ENCODE measurements at regions not wholly inside any gene's neighbourhood (a gene's known extent, or its start where the extent isn't known, plus 50 kb on each side); places are given as distances from the start of the nearest gene placed in this dataset.

DNA sequence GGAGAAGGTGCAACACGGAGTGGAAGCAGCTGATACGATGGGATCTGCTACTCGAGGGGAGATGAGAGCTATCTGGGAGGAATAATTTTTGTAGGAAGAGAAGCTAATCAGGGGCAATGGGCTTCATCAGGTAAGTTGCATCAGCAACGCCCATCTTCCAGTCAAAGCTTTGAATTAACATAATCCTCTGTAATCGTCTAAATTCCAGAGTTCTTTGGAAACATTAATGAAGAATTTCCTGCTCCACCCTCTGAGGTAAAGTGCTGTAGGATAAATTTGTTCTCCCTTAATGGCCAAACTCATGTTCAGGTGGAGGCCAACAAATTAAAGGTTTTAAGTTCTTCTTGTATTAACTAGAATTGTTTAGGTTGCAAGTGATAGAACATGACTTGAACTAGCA lies 94.0 kb upstream of the KAZN start:
- H3K4me1 ChIP-seq (ENCODE audit: control insufficient read depth in 5 of 5, insufficient read depth in 5 of 5, low read length in 5 of 5): peaks cover 0 to 3% (median 0%) of the 10 kb centered on the region in 5 donors
- H3K4me3 ChIP-seq (ENCODE audit: low read depth in 1 of 5, low read length in 5 of 5): no peak overlapping the region
- H3K9ac ChIP-seq (ENCODE audit: low read length in 5 of 5): no peak overlapping the region
- no peaks in the 10 kb centered on the region for H3K27me3 ChIP-seq (ENCODE audit: control insufficient read depth in 5 of 5, insufficient read depth in 4 of 5, low read length in 5 of 5)
- H3K27ac ChIP-seq (ENCODE audit: low read depth, low read length): no peak overlapping the region
- no peaks in the 10 kb centered on the region for H3K36me3 ChIP-seq (ENCODE audit: control insufficient read depth in 5 of 5, insufficient read depth in 5 of 5, low read length in 5 of 5)
- no peaks in the 10 kb centered on the region for H3K9me3 ChIP-seq (ENCODE audit: control insufficient read depth in 5 of 5, low read length in 5 of 5)

- Histone ChIP-seq H3K9ac (ENCODE audit: low read length in 5 of 5) (no peak overlapping the region), H3K27ac (ENCODE audit: low read depth, low read length) (no peak overlapping the region), H3K9me3 (ENCODE audit: control insufficient read depth in 5 of 5, low read length in 5 of 5) (no peaks in the 10 kb centered on the region), H3K4me1 (ENCODE audit: control insufficient read depth in 5 of 5, insufficient read depth in 5 of 5, low read length in 5 of 5) (no peaks in the 10 kb centered on the region), H3K27me3 (ENCODE audit: control insufficient read depth in 5 of 5, insufficient read depth in 4 of 5, low read length in 5 of 5) (no peaks in the 10 kb centered on the region), H3K4me3 (ENCODE audit: low read depth in 1 of 5, low read length in 5 of 5) (no peak overlapping the region), H3K36me3 (ENCODE audit: control insufficient read depth in 5 of 5, insufficient read depth in 5 of 5, low read length in 5 of 5) (no peaks in the 10 kb centered on the region)
These were observed 91.8 kb upstream of the KAZN start for GRCh38 chr1:14506471-14507255.

- H3K9ac ChIP-seq (ENCODE audit: low read length in 5 of 5): no peak overlapping the region
- no peaks in the 10 kb centered on the region for H3K9me3 ChIP-seq (ENCODE audit: control insufficient read depth in 5 of 5, low read length in 5 of 5)
- H3K4me1 ChIP-seq (ENCODE audit: control insufficient read depth in 5 of 5, insufficient read depth in 5 of 5, low read length in 5 of 5): no peaks in the 10 kb centered on the region
- no peak overlapping the region for H3K27ac ChIP-seq (ENCODE audit: low read depth, low read length)
- H3K27me3 ChIP-seq (ENCODE audit: control insufficient read depth in 5 of 5, insufficient read depth in 4 of 5, low read length in 5 of 5): no peaks in the 10 kb centered on the region
- H3K4me3 ChIP-seq (ENCODE audit: low read depth in 1 of 5, low read length in 5 of 5): no peak overlapping the region
- H3K36me3 ChIP-seq (ENCODE audit: control insufficient read depth in 5 of 5, insufficient read depth in 5 of 5, low read length in 5 of 5): no peaks in the 10 kb centered on the region
These were observed 91.2 kb upstream of the KAZN start for GRCh38 chr1:14507262-14507661.

GRCh38 chr1:14508613-14509012 lies 89.9 kb upstream of the KAZN start:
- Histone ChIP-seq H3K36me3 (ENCODE audit: control insufficient read depth in 5 of 5, insufficient read depth in 5 of 5, low read length in 5 of 5) (no peaks in the 10 kb centered on the region), H3K27ac (ENCODE audit: low read depth, low read length) (no peak overlapping the region), H3K27me3 (ENCODE audit: control insufficient read depth in 5 of 5, insufficient read depth in 4 of 5, low read length in 5 of 5) (no peaks in the 10 kb centered on the region), H3K4me3 (ENCODE audit: low read depth in 1 of 5, low read length in 5 of 5) (no peak overlapping the region), H3K4me1 (ENCODE audit: control insufficient read depth in 5 of 5, insufficient read depth in 5 of 5, low read length in 5 of 5) (peaks cover 0 to 9% (median 6%) of the 10 kb centered on the region in 5 donors), H3K9ac (ENCODE audit: low read length in 5 of 5) (no peak overlapping the region), H3K9me3 (ENCODE audit: control insufficient read depth in 5 of 5, low read length in 5 of 5) (no peaks in the 10 kb centered on the region)

DNA sequence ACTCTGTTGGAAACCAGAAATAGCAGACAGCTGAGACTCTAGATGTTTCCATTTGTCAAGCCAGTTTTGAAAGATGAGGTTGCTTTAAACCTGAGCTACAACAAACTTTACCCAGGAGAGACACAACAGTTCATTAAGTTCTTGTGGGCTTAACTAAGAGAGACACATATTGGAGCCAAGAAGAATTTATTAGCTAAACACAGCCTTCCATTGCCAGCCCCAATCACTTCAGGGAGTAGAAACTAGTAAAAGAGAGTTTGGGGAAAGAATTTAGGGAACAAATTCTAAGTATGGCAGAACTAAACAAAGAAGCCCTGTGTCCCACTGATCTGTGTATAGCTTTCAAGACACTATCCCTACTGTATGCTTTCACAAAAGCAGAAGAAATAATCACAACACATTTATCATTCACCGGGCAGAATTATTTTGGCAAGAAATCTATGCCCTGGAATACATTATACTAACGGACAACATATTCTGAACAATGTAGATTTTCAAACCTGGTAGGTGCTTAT lies 87.3 kb upstream of the KAZN start:
- Histone ChIP-seq H3K27me3 (ENCODE audit: control insufficient read depth in 5 of 5, insufficient read depth in 4 of 5, low read length in 5 of 5) (no peaks in the 10 kb centered on the region), H3K36me3 (ENCODE audit: control insufficient read depth in 5 of 5, insufficient read depth in 5 of 5, low read length in 5 of 5) (no peaks in the 10 kb centered on the region), H3K9me3 (ENCODE audit: control insufficient read depth in 5 of 5, low read length in 5 of 5) (no peaks in the 10 kb centered on the region), H3K27ac (ENCODE audit: low read depth, low read length) (no peak overlapping the region), H3K9ac (ENCODE audit: low read length in 5 of 5) (no peak overlapping the region), H3K4me1 (ENCODE audit: control insufficient read depth in 5 of 5, insufficient read depth in 5 of 5, low read length in 5 of 5) (peaks cover 0 to 9% (median 6%) of the 10 kb centered on the region in 5 donors), H3K4me3 (ENCODE audit: low read depth in 1 of 5, low read length in 5 of 5) (no peak overlapping the region)

GRCh38 chr1:14511796-14512585 lies 86.5 kb upstream of the KAZN start:
- no peaks in the 10 kb centered on the region for H3K36me3 ChIP-seq (ENCODE audit: control insufficient read depth in 5 of 5, insufficient read depth in 5 of 5, low read length in 5 of 5)
- no peak overlapping the region for H3K27ac ChIP-seq (ENCODE audit: low read depth, low read length)
- H3K4me1 ChIP-seq (ENCODE audit: control insufficient read depth in 5 of 5, insufficient read depth in 5 of 5, low read length in 5 of 5): peaks cover 0 to 9% (median 6%) of the 10 kb centered on the region in 5 donors
- H3K4me3 ChIP-seq (ENCODE audit: low read depth in 1 of 5, low read length in 5 of 5): no peak overlapping the region
- H3K9ac ChIP-seq (ENCODE audit: low read length in 5 of 5): no peak overlapping the region
- no peaks in the 10 kb centered on the region for H3K27me3 ChIP-seq (ENCODE audit: control insufficient read depth in 5 of 5, insufficient read depth in 4 of 5, low read length in 5 of 5)
- H3K9me3 ChIP-seq (ENCODE audit: control insufficient read depth in 5 of 5, low read length in 5 of 5): no peaks in the 10 kb centered on the region

DNA sequence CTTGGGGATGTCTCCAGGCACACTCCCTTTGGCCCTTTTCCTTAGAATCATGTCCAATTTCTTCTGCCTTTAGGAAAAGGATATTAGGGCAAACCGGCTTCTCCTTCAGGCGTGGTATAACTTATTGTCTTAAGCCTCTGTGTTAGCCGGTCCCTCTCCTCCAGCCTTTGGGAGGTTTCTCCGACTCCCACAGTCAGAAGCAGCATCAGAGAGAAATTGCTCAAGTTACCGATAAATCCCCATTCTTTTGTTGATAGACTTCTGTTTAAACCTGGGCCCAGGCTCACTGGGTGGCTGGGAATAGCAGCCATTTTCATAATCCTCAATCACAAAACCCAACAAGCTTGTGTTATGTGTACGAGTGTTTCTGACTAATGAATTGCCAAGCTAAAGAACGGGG lies 85.4 kb upstream of the KAZN start:
- peaks cover 0 to 9% (median 6%) of the 10 kb centered on the region in 5 donors for H3K4me1 ChIP-seq (ENCODE audit: control insufficient read depth in 5 of 5, insufficient read depth in 5 of 5, low read length in 5 of 5)
- no peaks in the 10 kb centered on the region for H3K9me3 ChIP-seq (ENCODE audit: control insufficient read depth in 5 of 5, low read length in 5 of 5)
- H3K4me3 ChIP-seq (ENCODE audit: low read depth in 1 of 5, low read length in 5 of 5): no peak overlapping the region
- no peak overlapping the region for H3K27ac ChIP-seq (ENCODE audit: low read depth, low read length)
- H3K36me3 ChIP-seq (ENCODE audit: control insufficient read depth in 5 of 5, insufficient read depth in 5 of 5, low read length in 5 of 5): no peaks in the 10 kb centered on the region
- H3K9ac ChIP-seq (ENCODE audit: low read length in 5 of 5): peak overlapping the region in 2 of 5 donors; percentile 3 to 21
- H3K27me3 ChIP-seq (ENCODE audit: control insufficient read depth in 5 of 5, insufficient read depth in 4 of 5, low read length in 5 of 5): no peaks in the 10 kb centered on the region

GRCh38 chr1:14514739-14515138 lies 83.7 kb upstream of the KAZN start:
- Histone ChIP-seq H3K27ac (ENCODE audit: low read depth, low read length) (no peak overlapping the region), H3K9ac (ENCODE audit: low read length in 5 of 5) (no peak overlapping the region), H3K36me3 (ENCODE audit: control insufficient read depth in 5 of 5, insufficient read depth in 5 of 5, low read length in 5 of 5) (no peaks in the 10 kb centered on the region), H3K4me1 (ENCODE audit: control insufficient read depth in 5 of 5, insufficient read depth in 5 of 5, low read length in 5 of 5) (peaks cover 0 to 9% (median 6%) of the 10 kb centered on the region in 5 donors), H3K4me3 (ENCODE audit: low read depth in 1 of 5, low read length in 5 of 5) (no peak overlapping the region), H3K9me3 (ENCODE audit: control insufficient read depth in 5 of 5, low read length in 5 of 5) (no peaks in the 10 kb centered on the region), H3K27me3 (ENCODE audit: control insufficient read depth in 5 of 5, insufficient read depth in 4 of 5, low read length in 5 of 5) (no peaks in the 10 kb centered on the region)

DNA sequence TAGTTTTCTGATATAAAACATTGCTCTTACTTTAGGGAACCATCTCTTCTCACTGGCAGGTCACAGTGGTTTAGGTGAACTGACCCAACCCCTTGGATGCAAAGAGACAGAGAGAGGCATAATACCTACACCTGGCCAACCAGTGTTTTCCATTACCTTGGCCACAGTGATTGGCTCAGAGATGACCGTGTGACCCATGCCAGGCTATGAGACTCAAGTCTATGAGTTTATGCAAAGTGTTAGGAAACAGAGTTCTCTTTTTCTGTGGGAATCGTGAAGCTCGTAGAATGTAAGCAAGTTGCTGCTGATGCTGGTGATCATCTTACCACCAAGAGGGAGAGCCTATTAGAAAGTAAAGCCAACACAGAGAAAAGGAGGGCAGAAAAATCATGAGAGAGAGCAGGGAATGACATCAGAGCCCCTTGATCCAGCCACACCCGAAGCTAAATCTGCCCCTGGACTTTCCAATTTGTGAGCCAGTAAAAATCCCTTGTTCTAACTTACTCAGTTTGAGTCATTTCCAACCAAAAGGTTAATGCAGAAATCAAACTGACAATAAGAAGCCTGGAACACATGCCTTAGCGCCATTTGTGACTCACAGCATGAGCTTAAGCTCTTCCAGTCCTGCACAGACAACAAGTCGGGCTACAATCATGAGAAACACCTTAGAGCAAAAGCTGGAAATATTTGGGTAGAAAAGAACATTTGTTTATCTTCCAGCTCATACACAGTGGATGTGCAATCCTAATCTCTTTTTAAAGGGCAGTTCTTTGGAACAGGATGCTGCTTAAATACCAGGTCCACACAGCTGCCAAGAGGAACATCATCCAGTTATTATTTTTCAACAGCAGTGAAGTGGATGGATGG lies 81.3 kb upstream of the KAZN start:
- Histone ChIP-seq H3K4me3 (ENCODE audit: low read depth in 1 of 5, low read length in 5 of 5) (no peak overlapping the region), H3K36me3 (ENCODE audit: control insufficient read depth in 5 of 5, insufficient read depth in 5 of 5, low read length in 5 of 5) (no peaks in the 10 kb centered on the region), H3K9ac (ENCODE audit: low read length in 5 of 5) (no peak overlapping the region), H3K27me3 (ENCODE audit: control insufficient read depth in 5 of 5, insufficient read depth in 4 of 5, low read length in 5 of 5) (no peaks in the 10 kb centered on the region), H3K9me3 (ENCODE audit: control insufficient read depth in 5 of 5, low read length in 5 of 5) (no peaks in the 10 kb centered on the region), H3K27ac (ENCODE audit: low read depth, low read length) (no peak overlapping the region), H3K4me1 (ENCODE audit: control insufficient read depth in 5 of 5, insufficient read depth in 5 of 5, low read length in 5 of 5) (peaks cover 2 to 16% (median 14%) of the 10 kb centered on the region in 5 donors)
